ENCODE measurements at regions not wholly inside any gene's neighbourhood (a gene's known extent, or its start where the extent isn't known, plus 50 kb on each side); places are given as distances from the start of the nearest gene placed in this dataset.

- TF ChIP-seq, protein P1, sequence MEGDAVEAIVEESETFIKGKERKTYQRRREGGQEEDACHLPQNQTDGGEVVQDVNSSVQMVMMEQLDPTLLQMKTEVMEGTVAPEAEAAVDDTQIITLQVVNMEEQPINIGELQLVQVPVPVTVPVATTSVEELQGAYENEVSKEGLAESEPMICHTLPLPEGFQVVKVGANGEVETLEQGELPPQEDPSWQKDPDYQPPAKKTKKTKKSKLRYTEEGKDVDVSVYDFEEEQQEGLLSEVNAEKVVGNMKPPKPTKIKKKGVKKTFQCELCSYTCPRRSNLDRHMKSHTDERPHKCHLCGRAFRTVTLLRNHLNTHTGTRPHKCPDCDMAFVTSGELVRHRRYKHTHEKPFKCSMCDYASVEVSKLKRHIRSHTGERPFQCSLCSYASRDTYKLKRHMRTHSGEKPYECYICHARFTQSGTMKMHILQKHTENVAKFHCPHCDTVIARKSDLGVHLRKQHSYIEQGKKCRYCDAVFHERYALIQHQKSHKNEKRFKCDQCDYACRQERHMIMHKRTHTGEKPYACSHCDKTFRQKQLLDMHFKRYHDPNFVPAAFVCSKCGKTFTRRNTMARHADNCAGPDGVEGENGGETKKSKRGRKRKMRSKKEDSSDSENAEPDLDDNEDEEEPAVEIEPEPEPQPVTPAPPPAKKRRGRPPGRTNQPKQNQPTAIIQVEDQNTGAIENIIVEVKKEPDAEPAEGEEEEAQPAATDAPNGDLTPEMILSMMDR (IDR thresholded peaks at IDR 0.05; ENCODE audit: insufficient read depth, low read length, missing control alignments) = no peak
- H3K4me3 ChIP-seq (ENCODE audit: low read depth, low read length) = no peak overlapping the region
- ChIA-PET CTCF (interaction anchor here (1.2 to 22.6 kb wide), 2 partner anchors 14 to 556 kb away, joined by 3 to 533 read pairs; no protein-coding TSS in a partner anchor), POLR2A (no interaction called here)
- peak; percentile 7 for DNase-seq (ENCODE audit: low read depth, low spot score)
These were observed 78.2 kb downstream of the FAM76B start for GRCh38 chr11:95711162-95711944.

- H3K4me3 ChIP-seq (ENCODE audit: low read depth, low read length) = no peak overlapping the region
- DNase-seq (ENCODE audit: low read depth, low spot score) = no peak
- ChIA-PET POLR2A (no interaction called here), CTCF (interaction anchor here (1.4 to 22.6 kb wide), 4 partner anchors 10 to 553 kb away, joined by 4 to 533 read pairs (median 26); no protein-coding TSS in a partner anchor)
- TF ChIP-seq, protein P1 (IDR thresholded peaks at IDR 0.05; ENCODE audit: insufficient read depth, low read length, missing control alignments) = no peak
These were observed 80.9 kb downstream of the FAM76B start for GRCh38 chr11:95708681-95709080.

- ChIA-PET POLR2A (no interaction called here), CTCF (interaction anchor here (0.7 to 22.6 kb wide), 13 partner anchors 8 to 586 kb away, joined by 3 to 533 read pairs (median 10); partner anchors contain the start of gene SESN3)
- no peak for DNase-seq (ENCODE audit: low read depth, low spot score)
- no peak overlapping the region for H3K4me3 ChIP-seq (ENCODE audit: low read depth, low read length)
- TF ChIP-seq, protein P1 (IDR thresholded peaks at IDR 0.05; ENCODE audit: insufficient read depth, low read length, missing control alignments) = no peak
These were observed 82.6 kb downstream of the FAM76B start for GRCh38 chr11:95706974-95707387.

DNA sequence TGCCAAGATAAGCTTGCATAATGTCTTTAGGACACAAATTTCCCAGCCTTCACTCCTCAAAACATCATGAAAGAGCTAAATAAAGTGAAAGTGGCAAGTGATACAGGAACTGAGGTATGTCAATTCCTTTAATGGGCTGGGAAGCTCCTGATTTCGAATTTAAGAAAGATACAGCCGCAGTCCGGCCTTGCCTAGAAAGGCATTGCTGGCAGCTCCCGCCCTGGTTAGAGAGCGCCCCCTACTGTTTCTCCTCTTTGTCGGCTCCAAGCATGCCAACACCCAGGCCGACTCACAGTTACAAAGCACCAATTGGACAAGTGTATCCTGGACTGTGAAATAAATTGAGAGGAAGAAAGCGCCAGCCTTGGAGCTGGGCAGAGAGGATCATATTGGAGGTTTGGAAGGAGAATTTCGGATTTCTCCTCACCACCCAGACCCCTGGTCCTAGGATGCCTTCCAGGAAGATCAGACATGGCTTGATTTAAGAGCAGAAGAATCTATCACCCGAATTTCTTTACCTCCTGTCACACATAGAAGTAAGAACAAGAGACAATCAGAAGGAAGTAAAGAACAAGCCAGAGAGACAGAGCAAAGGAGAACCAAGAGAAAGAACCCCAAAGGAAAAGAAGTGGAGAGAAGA, 84.0 kb downstream of the FAM76B start:
- H3K4me3 ChIP-seq (ENCODE audit: low read depth, low read length) = no peak overlapping the region
- POLR2A ChIA-PET = interaction anchor here (0.6 to 1.2 kb wide), 2 partner anchors 474 to 553 kb away, joined by 5 read pairs; partner anchors contain the start of gene SESN3
- peak; percentile 49 for DNase-seq (ENCODE audit: low read depth, low spot score)
- TF ChIP-seq, protein P1 (IDR thresholded peaks at IDR 0.05; ENCODE audit: insufficient read depth, low read length, missing control alignments) = peak; percentile 90
- CTCF ChIA-PET = interaction anchor here (0.6 to 22.6 kb wide), 100 partner anchors 9 to 638 kb away, joined by 3 to 533 read pairs (median 4); partner anchors contain the start of genes ENDOD1, SESN3 and SRSF8

GRCh38 chr11:95704865-95705264, 84.7 kb downstream of the FAM76B start:
- DNase-seq (ENCODE audit: low read depth, low spot score) = no peak
- TF ChIP-seq, protein P1 (IDR thresholded peaks at IDR 0.05; ENCODE audit: insufficient read depth, low read length, missing control alignments) = no peak
- ChIA-PET CTCF (interaction anchor here (0.6 to 22.6 kb wide), 91 partner anchors 10 to 638 kb away, joined by 3 to 533 read pairs (median 4); partner anchors contain the start of genes ENDOD1, SESN3 and SRSF8), POLR2A (interaction anchor here (0.6 to 1.2 kb wide), 2 partner anchors 474 to 552 kb away, joined by 5 read pairs; partner anchors contain the start of gene SESN3)
- no peak overlapping the region for H3K4me3 ChIP-seq (ENCODE audit: low read depth, low read length)
